PC-9 (cell line): ENCODE measurements at regions not wholly inside any gene's neighbourhood (a gene's known extent, or its start where the extent isn't known, plus 50 kb on each side); places are given as distances from the start of the nearest gene placed in this dataset.

Experiments used
- BruUV-seq: library from RNA; stranded (reverse); fragments of 400-500 nt; replicated peaks from 2 replicates; lab custom pipeline; 2021; lab: Mats Ljungman, UMichigan
- CTCF ChIA-PET: fragments of 300-600 bp; sonication (Branson Sonifier 250); formaldehyde crosslinking; loops from one replicate; lab custom pipeline; 2022; ENCODE audit warnings: antibody characterized with exemption; lab: Charles Lee
- POLR2A ChIA-PET: fragments of 300-600 bp; sonication (Branson Sonifier 250); formaldehyde crosslinking; loops from one replicate; lab custom pipeline; 2022; ENCODE audit warnings: antibody characterized with exemption; ENCODE audit not compliant: unreplicated experiment; lab: Charles Lee
- DNase-seq, 2 experiments: peaks; one replicate each; pipeline versions ENCODE4 v3.0.0 to v3.0.0-alpha.2; 2015 to 2022; ENCODE audit warnings: mixed read lengths in 1 of 2
- H2AFZ ChIP-seq: fragments of 200-600 bp; sonication (generic); 2 replicates; pipeline ENCODE4 v1.8.1; 2017; ENCODE audit warnings: antibody characterized with exemption
- H3F3A ChIP-seq: fragments of 200-600 bp; sonication (generic); 2 replicates; pipeline ENCODE4 v1.8.1; 2017; ENCODE audit warnings: antibody characterized with exemption, mild to moderate bottlenecking, low read depth; ENCODE audit not compliant: insufficient read depth
- H3K27ac ChIP-seq: fragments of 200-600 bp; sonication (generic); 2 replicates; pipeline ENCODE4 v1.6.1; 2016; ENCODE audit warnings: mixed run types
- H3K27me3 ChIP-seq: fragments of 200-600 bp; sonication (generic); 2 replicates; pipeline ENCODE4 v1.6.1; 2016; ENCODE audit warnings: low read depth, mixed run types; ENCODE audit not compliant: insufficient read depth
- H3K36me3 ChIP-seq: fragments of 200-600 bp; sonication (generic); 2 replicates; pipeline ENCODE4 v1.6.1; 2016; ENCODE audit warnings: low read depth, mixed run types
- H3K4me1 ChIP-seq: fragments of 200-600 bp; sonication (generic); replicated peaks from 2 replicates; pipeline ENCODE4 v1.6.1; 2016; ENCODE audit warnings: mixed run types; ENCODE audit not compliant: insufficient read depth
- H3K4me2 ChIP-seq: fragments of 200-600 bp; sonication (generic); 2 replicates; pipeline ENCODE4 v1.6.1; 2017; ENCODE audit warnings: mixed run types
- H3K4me3 ChIP-seq: fragments of 200-600 bp; sonication (generic); 2 replicates; pipeline ENCODE4 v1.6.1; 2016; ENCODE audit warnings: mixed run types
- H3K79me2 ChIP-seq: fragments of 200-600 bp; sonication (generic); 2 replicates; pipeline ENCODE4 v1.6.1; 2017; ENCODE audit warnings: low read depth, mixed run types
- H3K9me2 ChIP-seq: fragments of 200-600 bp; sonication (generic); 2 replicates; pipeline ENCODE4 v1.8.1; 2017; ENCODE audit warnings: mild to moderate bottlenecking; ENCODE audit not compliant: insufficient read depth
- H3K9me3 ChIP-seq: fragments of 200-600 bp; sonication (generic); 2 replicates; pipeline ENCODE4 v1.8.1; 2016; ENCODE audit warnings: low read depth; ENCODE audit not compliant: insufficient read depth
- H4K20me1 ChIP-seq: fragments of 200-600 bp; sonication (generic); 2 replicates; pipeline ENCODE4 v1.8.1; 2017; ENCODE audit not compliant: insufficient read depth
- EZH2 ChIP-seq: fragments of 200-600 bp; sonication (generic); IDR thresholded peaks from 2 replicates; pipeline ENCODE4 v1.8.0; 2017; ENCODE audit warnings: antibody characterized with exemption, low read depth
- intact Hi-C: fragments of 100-400 bp; cut with micrococcal nuclease; formaldehyde crosslinking; loops from one replicate; pipeline ENCODE4 v1.10.0; 2022; ENCODE audit not compliant: unreplicated experiment
- TF ChIP-seq, protein P1 (sequence below): fragments of 200-600 bp; sonication (generic); conservative IDR thresholded peaks from 2 replicates; pipeline ENCODE4 v1.6.1; 2017; ENCODE audit warnings: mixed run types, antibody characterized with exemption, mild to moderate bottlenecking, moderate library complexity

DNA sequence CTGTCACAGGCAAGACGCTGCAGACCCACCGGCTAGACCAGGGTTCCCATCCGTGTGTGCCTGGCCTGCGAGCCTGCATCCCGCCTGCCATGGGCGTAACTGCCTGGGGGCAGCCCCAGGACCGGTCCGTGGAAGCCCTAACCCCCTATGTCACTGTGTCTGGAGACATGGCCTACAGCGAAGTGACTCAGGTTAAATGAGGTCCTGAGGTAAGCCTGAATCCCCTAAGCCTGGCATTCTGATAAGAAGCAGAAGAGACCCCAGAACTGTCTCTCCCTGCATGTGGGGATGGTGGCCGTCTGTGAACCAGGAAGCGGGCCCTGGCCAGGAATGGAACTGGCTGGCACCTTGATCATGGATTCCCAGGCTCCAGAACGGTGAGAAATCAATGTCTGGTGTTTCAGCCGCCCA lies 570.1 kb downstream of the BRD1 start:
- Histone ChIP-seq H3K4me3 (no peak overlapping the region), H3K9me3 (no peaks in the 10 kb centered on the region), H3K9me2 (no peaks in the 10 kb centered on the region), H2AFZ (no peak overlapping the region), H3K27me3 (peaks cover 93% of the 10 kb centered on the region), H3K79me2 (no peaks in the 10 kb centered on the region), H3K4me1 (no peaks in the 10 kb centered on the region), H3K4me2 (no peak overlapping the region), H3K27ac (no peak overlapping the region), H3F3A (no peaks in the 10 kb centered on the region), H4K20me1 (no peaks in the 10 kb centered on the region; the same call in none of the 2 replicates), H3K36me3 (no peaks in the 10 kb centered on the region)
- intact Hi-C loops: no loop called here
- no TSS peak for BruUV-seq
- ChIA-PET CTCF (no interaction called here), POLR2A (no interaction called here)
- TF ChIP-seq, protein P1, sequence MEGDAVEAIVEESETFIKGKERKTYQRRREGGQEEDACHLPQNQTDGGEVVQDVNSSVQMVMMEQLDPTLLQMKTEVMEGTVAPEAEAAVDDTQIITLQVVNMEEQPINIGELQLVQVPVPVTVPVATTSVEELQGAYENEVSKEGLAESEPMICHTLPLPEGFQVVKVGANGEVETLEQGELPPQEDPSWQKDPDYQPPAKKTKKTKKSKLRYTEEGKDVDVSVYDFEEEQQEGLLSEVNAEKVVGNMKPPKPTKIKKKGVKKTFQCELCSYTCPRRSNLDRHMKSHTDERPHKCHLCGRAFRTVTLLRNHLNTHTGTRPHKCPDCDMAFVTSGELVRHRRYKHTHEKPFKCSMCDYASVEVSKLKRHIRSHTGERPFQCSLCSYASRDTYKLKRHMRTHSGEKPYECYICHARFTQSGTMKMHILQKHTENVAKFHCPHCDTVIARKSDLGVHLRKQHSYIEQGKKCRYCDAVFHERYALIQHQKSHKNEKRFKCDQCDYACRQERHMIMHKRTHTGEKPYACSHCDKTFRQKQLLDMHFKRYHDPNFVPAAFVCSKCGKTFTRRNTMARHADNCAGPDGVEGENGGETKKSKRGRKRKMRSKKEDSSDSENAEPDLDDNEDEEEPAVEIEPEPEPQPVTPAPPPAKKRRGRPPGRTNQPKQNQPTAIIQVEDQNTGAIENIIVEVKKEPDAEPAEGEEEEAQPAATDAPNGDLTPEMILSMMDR: no peak
- no peak for TF ChIP-seq EZH2
- no peak for DNase-seq

DNA sequence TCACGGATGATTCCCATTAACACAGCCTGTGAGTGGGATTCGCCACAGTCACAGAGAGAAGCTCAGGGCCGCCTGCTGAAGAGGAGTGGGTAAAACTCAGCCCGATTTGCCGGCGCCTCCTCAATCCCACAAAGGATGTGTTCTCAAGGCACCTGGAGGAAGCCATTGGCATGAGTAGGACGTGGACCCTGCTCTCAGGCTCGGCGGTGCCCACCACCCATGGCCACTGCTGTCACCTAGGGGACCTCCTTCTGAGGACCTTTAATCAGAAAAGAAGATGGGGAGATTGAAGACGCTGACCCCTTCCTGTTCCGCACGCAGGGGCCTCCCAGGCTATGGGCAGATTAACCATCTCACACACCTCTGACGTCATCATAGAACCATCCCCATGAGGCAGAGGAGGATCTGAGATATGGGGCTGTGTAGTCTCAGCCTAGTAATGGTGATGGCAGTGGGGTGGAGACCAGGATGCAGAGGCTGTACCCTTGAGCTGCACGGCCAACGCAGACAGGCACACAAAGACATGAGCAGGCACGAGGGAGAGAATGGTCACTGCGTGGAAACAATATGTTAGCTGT lies 571.8 kb downstream of the BRD1 start:
- H3K79me2 ChIP-seq: no peaks in the 10 kb centered on the region
- intact Hi-C loops: no loop called here
- H2AFZ ChIP-seq: no peak overlapping the region
- no peak for TF ChIP-seq EZH2
- TF ChIP-seq, protein P1: no peak
- no peaks in the 10 kb centered on the region for H3K36me3 ChIP-seq
- peaks cover 80% of the 10 kb centered on the region for H3K27me3 ChIP-seq
- H3K9me2 ChIP-seq: no peaks in the 10 kb centered on the region
- no TSS peak for BruUV-seq
- H3F3A ChIP-seq: no peaks in the 10 kb centered on the region
- POLR2A ChIA-PET: no interaction called here
- no peak for DNase-seq
- H3K4me3 ChIP-seq: no peak overlapping the region
- H3K4me2 ChIP-seq: no peak overlapping the region
- no peaks in the 10 kb centered on the region; the same call in 1 of the 2 replicates for H4K20me1 ChIP-seq
- H3K27ac ChIP-seq: no peak overlapping the region
- CTCF ChIA-PET: no interaction called here
- no peaks in the 10 kb centered on the region for H3K9me3 ChIP-seq
- no peaks in the 10 kb centered on the region for H3K4me1 ChIP-seq

- POLR2A ChIA-PET: no interaction called here
- Histone ChIP-seq H3K4me3 (no peak overlapping the region), H2AFZ (no peak overlapping the region), H3F3A (no peaks in the 10 kb centered on the region), H3K27me3 (peaks cover 74% of the 10 kb centered on the region), H3K79me2 (no peaks in the 10 kb centered on the region), H3K27ac (no peak overlapping the region), H3K4me2 (no peak overlapping the region), H3K36me3 (no peaks in the 10 kb centered on the region), H3K4me1 (no peaks in the 10 kb centered on the region), H3K9me2 (no peaks in the 10 kb centered on the region), H3K9me3 (no peaks in the 10 kb centered on the region), H4K20me1 (no peaks in the 10 kb centered on the region; the same call in 1 of the 2 replicates)
- CTCF ChIA-PET: no interaction called here
- intact Hi-C loops: no loop called here
- DNase-seq: no peak
- no TSS peak for BruUV-seq
- TF ChIP-seq, protein P1: no peak
- no peak for TF ChIP-seq EZH2
These were observed 572.5 kb downstream of the BRD1 start for GRCh38 chr22:49255154-49255553.
